AG04450 (cell line): ENCODE measurements at regions not wholly inside any gene's neighbourhood (a gene's known extent, or its start where the extent isn't known, plus 50 kb on each side); places are given as distances from the start of the nearest gene placed in this dataset.

Source experiments
- CTCF ChIA-PET: fragments of 300-600, 350-600 bp; formaldehyde crosslinking; extraction: SDS; loops from one replicate; lab custom pipeline; 2022; ENCODE audit warnings: antibody characterized with exemption, inconsistent platforms; lab: Charles Lee
- POLR2A ChIA-PET: fragments of 350-600 bp; formaldehyde crosslinking; extraction: SDS; loops from one replicate; lab custom pipeline; 2021; ENCODE audit warnings: antibody characterized with exemption, inconsistent platforms; lab: Yijun Ruan, JAX
- DNase-seq: peaks from one replicate; pipeline ENCODE4 v3.0.0-alpha.2; 2011; ENCODE audit warnings: low read depth, low spot score
- H3K27ac ChIP-seq: one replicate; pipeline ENCODE4 v1.5.1; 2012; ENCODE audit warnings: low read depth, low read length, control low read depth
- H3K27me3 ChIP-seq: one replicate; pipeline ENCODE4 v1.6.0; 2012; ENCODE audit warnings: low read length; ENCODE audit not compliant: control insufficient read depth, insufficient read depth
- H3K4me3 ChIP-seq: 2 replicates; pipeline ENCODE4 v1.5.1; 2011; ENCODE audit warnings: mild to moderate bottlenecking, low read depth, low read length, control low read depth
- H3K9me3 ChIP-seq: 2 replicates; pipeline ENCODE4 v1.5.1; 2012; ENCODE audit warnings: low read length; ENCODE audit not compliant: control insufficient read depth, insufficient read depth
- CTCF ChIP-seq: IDR thresholded peaks from 2 replicates; pipeline ENCODE4 v1.5.1; 2011; ENCODE audit warnings: low read depth, low read length, control low read depth, inconsistent platforms

- H3K9me3 ChIP-seq: no peaks in the 10 kb centered on the region
- peaks cover 2% of the 10 kb centered on the region for H3K27me3 ChIP-seq
- no peak overlapping the region for H3K4me3 ChIP-seq
- H3K27ac ChIP-seq: no peak overlapping the region
- ChIA-PET CTCF (interaction anchor here (0.5 to 4.2 kb wide), 7 partner anchors 9 to 1635 kb away, joined by 3 to 34 read pairs (median 3); no protein-coding TSS in a partner anchor), POLR2A (no interaction called here)
- peak; percentile 97 for TF ChIP-seq CTCF
- peak; percentile 36 for DNase-seq
These were observed 358.4 kb downstream of the THBS2 start for GRCh38 chr6:168895102-168895812.

- Histone ChIP-seq H3K27me3 (peaks cover 4% of the 10 kb centered on the region), H3K4me3 (no peak overlapping the region), H3K9me3 (no peaks in the 10 kb centered on the region), H3K27ac (no peak overlapping the region)
- ChIA-PET POLR2A (no interaction called here), CTCF (interaction anchor here (4.2 kb wide), 1 partner anchor 629 kb away, joined by 34 read pairs; no protein-coding TSS in a partner anchor)
- DNase-seq: no peak
- TF ChIP-seq CTCF: no peak
These were observed 361.6 kb downstream of the THBS2 start for GRCh38 chr6:168892031-168892430.

- DNase-seq: no peak
- TF ChIP-seq CTCF: no peak
- Histone ChIP-seq H3K27me3 (peaks cover 4% of the 10 kb centered on the region), H3K4me3 (no peak overlapping the region), H3K9me3 (no peaks in the 10 kb centered on the region), H3K27ac (no peak overlapping the region)
- ChIA-PET POLR2A (no interaction called here), CTCF (interaction anchor here (0.6 to 4.2 kb wide), 2 partner anchors 12 to 630 kb away, joined by 4 to 34 read pairs; no protein-coding TSS in a partner anchor)
These were observed 362.7 kb downstream of the THBS2 start for GRCh38 chr6:168890981-168891365.

GRCh38 chr6:168890306-168890980 lies 363.2 kb downstream of the THBS2 start:
- no peak for DNase-seq
- H3K27me3 ChIP-seq: peaks cover 4% of the 10 kb centered on the region
- no peak overlapping the region for H3K27ac ChIP-seq
- CTCF ChIA-PET: no interaction called here
- no peaks in the 10 kb centered on the region for H3K9me3 ChIP-seq
- TF ChIP-seq CTCF: no peak
- POLR2A ChIA-PET: no interaction called here
- H3K4me3 ChIP-seq: no peak overlapping the region

- ChIA-PET CTCF (no interaction called here), POLR2A (no interaction called here)
- peaks cover 4% of the 10 kb centered on the region for H3K27me3 ChIP-seq
- no peak overlapping the region for H3K27ac ChIP-seq
- no peak for TF ChIP-seq CTCF
- no peaks in the 10 kb centered on the region; the same call in 1 of the 2 replicates for H3K9me3 ChIP-seq
- no peak overlapping the region for H3K4me3 ChIP-seq
- no peak for DNase-seq
These were observed 364.8 kb downstream of the THBS2 start for GRCh38 chr6:168888786-168889345.
